Colonic mucosa (tissue), 4 donors: ENCODE measurements at regions not wholly inside any gene's neighbourhood (a gene's known extent, or its start where the extent isn't known, plus 50 kb on each side); places are given as distances from the start of the nearest gene placed in this dataset.
"Not testable (repeated sequence)": the region's sequence is repeated elsewhere in the genome, so short reads cannot be mapped to it uniquely, and the experiment has no call there.

Experiments used
- DNase-seq: peaks from one replicate; pipeline ENCODE4 v3.0.0-alpha.2; 2020
- H3K27ac ChIP-seq: fragments of 200-600 bp; one replicate; pipeline ENCODE4 v1.8.0; 2021
- H3K27me3 ChIP-seq: fragments of 200-600 bp; one replicate; pipeline ENCODE4 v1.8.0; 2021
- H3K36me3 ChIP-seq: fragments of 200-600 bp; one replicate; pipeline ENCODE4 v1.8.0; 2021
- H3K4me1 ChIP-seq: fragments of 200-600 bp; one replicate; pipeline ENCODE4 v1.8.0; 2021; ENCODE audit warnings: mild to moderate bottlenecking
- H3K4me3 ChIP-seq: fragments of 200-600 bp; one replicate; pipeline ENCODE4 v1.8.0; 2021
- H3K9ac ChIP-seq, 2 donors: one replicate each; pipeline ENCODE4 v1.7.0; 2013; ENCODE audit warnings: control low read depth in 2 of 2, low read depth in 2 of 2, low read length in 2 of 2
- H3K9me3 ChIP-seq: fragments of 200-600 bp; one replicate; pipeline ENCODE4 v1.8.0; 2021
- CTCF ChIP-seq: fragments of 200-600 bp; IDR thresholded peaks from one replicate; pipeline ENCODE4 v1.8.0; 2022; ENCODE audit warnings: antibody characterized with exemption, mild to moderate bottlenecking
- intact Hi-C: fragments of 100-400 bp; cut with DNase I; formaldehyde crosslinking; loops from one replicate; pipeline ENCODE4 v1.14.1; 2022
- donor health status: healthy.
- donor health status: DM: no; HTN: no; CAD: no.
- donor health status: DM: no; HTN: no; CAD: no.

- Histone ChIP-seq H3K4me3 (no peak overlapping the region), H3K4me1 (no peaks in the 10 kb centered on the region), H3K9me3 (no peaks in the 10 kb centered on the region), H3K27me3 (no peaks in the 10 kb centered on the region), H3K27ac (no peak overlapping the region), H3K9ac (no peak overlapping the region), H3K36me3 (no peaks in the 10 kb centered on the region)
- intact Hi-C loops, result no loop called here
- TF ChIP-seq CTCF, result no peak
- no peak for DNase-seq
Observed at GRCh38 chr20:48360342-48360975, 467.3 kb downstream of the PREX1 start.

- Histone ChIP-seq H3K36me3 (no peaks in the 10 kb centered on the region), H3K4me1 (no peaks in the 10 kb centered on the region), H3K9ac (no peak overlapping the region), H3K27ac (no peak overlapping the region), H3K9me3 (no peaks in the 10 kb centered on the region), H3K27me3 (no peaks in the 10 kb centered on the region), H3K4me3 (no peak overlapping the region)
- TF ChIP-seq CTCF, result no peak
- DNase-seq, result peak; percentile 25
- intact Hi-C loops, result no loop called here
Observed at GRCh38 chr20:48359692-48360341, 468.0 kb downstream of the PREX1 start.

- not testable (repeated sequence) for H3K9ac ChIP-seq, H3K9me3 ChIP-seq
Observed at GRCh38 chr20:48359055-48359390, 468.8 kb downstream of the PREX1 start.

DNA sequence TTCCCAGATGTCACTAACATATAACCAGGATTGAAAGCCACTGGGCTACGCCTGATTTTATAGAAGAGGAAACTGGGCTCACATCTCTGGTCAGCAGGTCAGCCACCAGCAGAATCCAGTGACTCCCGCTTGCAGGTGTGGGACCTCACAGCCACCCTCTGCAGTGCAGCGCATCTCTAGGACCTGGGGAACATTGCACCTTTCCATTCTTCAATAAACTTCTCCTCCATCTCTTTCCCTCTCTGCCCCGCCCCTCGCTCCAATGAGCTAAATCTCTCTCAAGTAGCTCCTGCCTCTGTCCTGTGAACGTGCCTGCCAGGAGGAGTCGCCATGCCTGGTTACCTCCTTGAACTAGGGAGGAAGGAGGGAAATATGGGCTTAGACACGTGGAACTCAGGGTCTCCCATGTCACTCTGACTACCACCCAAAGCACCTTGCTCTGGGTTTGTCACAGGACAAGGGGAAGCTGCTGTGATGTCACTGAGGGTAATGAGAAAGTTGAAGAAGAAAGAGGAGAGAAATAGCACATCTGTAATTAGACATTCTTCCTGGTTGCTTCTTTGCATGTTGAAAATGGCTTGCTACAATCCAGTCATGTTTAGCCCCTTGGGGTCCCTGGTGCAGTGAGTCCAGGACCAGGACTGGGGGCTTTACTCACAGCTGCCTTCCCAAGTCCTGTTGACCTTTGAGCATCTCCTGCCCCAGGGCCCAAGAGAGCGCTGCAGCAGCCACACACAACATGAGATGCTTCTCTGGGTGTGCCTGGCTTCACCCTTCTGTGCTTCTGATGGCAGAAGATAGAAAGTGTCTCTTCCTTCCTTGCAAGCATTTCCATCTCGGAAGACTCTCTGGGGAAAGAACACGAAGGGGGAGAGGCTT, 469.4 kb downstream of the PREX1 start:
- Histone ChIP-seq H3K9ac (no peak overlapping the region), H3K27me3 (no peaks in the 10 kb centered on the region), H3K9me3 (no peaks in the 10 kb centered on the region), H3K36me3 (no peaks in the 10 kb centered on the region), H3K4me1 (no peaks in the 10 kb centered on the region), H3K4me3 (no peak overlapping the region), H3K27ac (no peak overlapping the region)
- TF ChIP-seq CTCF, result no peak
- intact Hi-C loops, result no loop called here
- no peak for DNase-seq

More at GRCh38 chr20:48359055-48359390, 468.8 kb downstream of the PREX1 start:
- H3K27ac ChIP-seq, DNase-seq, H3K36me3 ChIP-seq, H3K4me3 ChIP-seq, H3K27me3 ChIP-seq, H3K4me1 ChIP-seq, intact Hi-C loops: not testable (repeated sequence)

DNA sequence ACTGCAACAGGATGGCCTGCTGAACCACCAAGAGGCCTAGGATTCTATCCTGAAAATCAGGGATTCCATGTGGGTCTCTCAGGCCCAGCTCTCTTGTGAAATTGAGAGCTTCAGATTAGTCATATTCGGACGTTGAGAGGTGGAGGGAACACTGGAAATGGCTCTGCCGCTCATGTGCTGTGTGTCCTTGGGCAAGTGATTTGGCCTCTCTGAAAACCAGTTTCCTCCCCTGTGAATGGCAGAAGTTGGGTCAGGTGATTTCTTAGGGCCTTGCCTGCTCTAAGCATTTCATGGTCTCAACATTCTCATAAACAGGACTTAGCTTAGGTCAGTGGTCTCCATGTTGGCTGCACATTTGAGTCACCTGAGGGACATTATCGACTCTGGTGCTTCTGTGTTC, 470.1 kb downstream of the PREX1 start:
- no peaks in the 10 kb centered on the region for H3K27me3 ChIP-seq
- no peaks in the 10 kb centered on the region for H3K4me1 ChIP-seq
- no peak for DNase-seq
- intact Hi-C loops, result no loop called here
- no peaks in the 10 kb centered on the region for H3K36me3 ChIP-seq
- no peak overlapping the region for H3K9ac ChIP-seq
- H3K9me3 ChIP-seq, result no peaks in the 10 kb centered on the region
- TF ChIP-seq CTCF, result no peak
- no peak overlapping the region for H3K27ac ChIP-seq
- no peak overlapping the region for H3K4me3 ChIP-seq
